ENCODE measurements at regions not wholly inside any gene's neighbourhood (a gene's known extent, or its start where the extent isn't known, plus 50 kb on each side); places are given as distances from the start of the nearest gene placed in this dataset.

DNA sequence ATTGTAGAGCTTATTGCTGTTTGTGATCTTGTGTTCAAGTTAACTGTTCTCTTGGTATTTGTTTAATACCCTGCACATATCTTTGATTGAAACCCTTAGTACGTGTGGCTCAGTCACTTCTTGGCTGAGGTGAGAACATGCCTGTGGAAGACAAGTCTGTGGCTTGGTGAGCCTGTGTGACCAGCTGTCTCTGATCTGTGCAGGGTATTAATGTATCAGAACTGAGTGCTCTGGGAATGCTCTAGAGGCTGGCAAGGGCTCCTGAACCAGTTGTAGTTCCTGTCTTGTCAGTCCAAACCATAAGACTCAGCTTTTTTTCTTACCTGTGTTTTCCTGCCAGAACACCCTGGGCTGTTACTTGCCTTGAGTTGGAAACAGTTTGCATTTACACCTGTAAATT lies 52.4 kb upstream of the EPHA4 start:
- TF ChIP-seq CTCF (IDR thresholded peaks at IDR 0.05; ENCODE audit: insufficient read depth, low read length, poor library complexity, severe bottlenecking) (no peak), EZH2phosphoT487 (conservative IDR thresholded peaks at IDR 0.05; ENCODE audit: low read length) (no peak)
